HG02642 (cell line): ENCODE measurements at regions not wholly inside any gene's neighbourhood (a gene's known extent, or its start where the extent isn't known, plus 50 kb on each side); places are given as distances from the start of the nearest gene placed in this dataset.
A peak's percentile ranks its signal among the peaks of the same experiment; 100 is the strongest.

Source experiments
- ATAC-seq: cut with Tn5 transposase; IDR thresholded peaks from one replicate; pipeline ENCODE4 v1.9.1; 2021; ENCODE audit warnings: mild to moderate bottlenecking; ENCODE audit not compliant: unreplicated experiment, poor library complexity

- no peak for ATAC-seq
Observed at GRCh38 chr22:19620742-19621371, 93.4 kb upstream of the SEPTIN5 start.

GRCh38 chr22:19621373-19622060 lies 92.8 kb upstream of the SEPTIN5 start:
- ATAC-seq: no peak

GRCh38 chr22:19622061-19622441 lies 92.3 kb upstream of the SEPTIN5 start:
- peak; percentile 46 for ATAC-seq

- no peak for ATAC-seq
Observed at GRCh38 chr22:19625331-19626041, 88.8 kb upstream of the SEPTIN5 start.

GRCh38 chr22:19626042-19626587 lies 88.2 kb upstream of the SEPTIN5 start:
- ATAC-seq: no peak

- no peak for ATAC-seq
Observed at GRCh38 chr22:19626666-19627065, 87.6 kb upstream of the SEPTIN5 start.

GRCh38 chr22:19628038-19628776 lies 86.1 kb upstream of the SEPTIN5 start:
- ATAC-seq: no peak

DNA sequence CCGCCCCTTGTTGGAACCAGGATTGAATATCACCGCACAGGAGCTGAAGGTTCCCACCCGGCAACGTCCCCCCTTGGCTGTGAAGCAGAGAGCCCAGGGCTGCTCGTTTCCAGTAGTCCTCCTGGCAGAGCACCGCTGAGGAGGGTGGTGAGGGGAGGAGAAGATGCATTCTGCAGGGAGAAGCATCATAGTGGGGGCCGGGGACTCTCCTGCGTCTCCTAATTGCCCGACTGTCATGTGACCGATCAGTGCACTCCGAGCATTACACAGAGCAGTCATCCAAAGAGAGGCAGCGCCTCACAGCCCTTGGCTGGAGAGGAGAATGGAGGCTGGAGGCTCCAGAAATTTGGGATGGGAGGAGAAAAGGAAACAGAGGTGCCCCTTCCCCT lies 85.0 kb upstream of the SEPTIN5 start:
- no peak for ATAC-seq

DNA sequence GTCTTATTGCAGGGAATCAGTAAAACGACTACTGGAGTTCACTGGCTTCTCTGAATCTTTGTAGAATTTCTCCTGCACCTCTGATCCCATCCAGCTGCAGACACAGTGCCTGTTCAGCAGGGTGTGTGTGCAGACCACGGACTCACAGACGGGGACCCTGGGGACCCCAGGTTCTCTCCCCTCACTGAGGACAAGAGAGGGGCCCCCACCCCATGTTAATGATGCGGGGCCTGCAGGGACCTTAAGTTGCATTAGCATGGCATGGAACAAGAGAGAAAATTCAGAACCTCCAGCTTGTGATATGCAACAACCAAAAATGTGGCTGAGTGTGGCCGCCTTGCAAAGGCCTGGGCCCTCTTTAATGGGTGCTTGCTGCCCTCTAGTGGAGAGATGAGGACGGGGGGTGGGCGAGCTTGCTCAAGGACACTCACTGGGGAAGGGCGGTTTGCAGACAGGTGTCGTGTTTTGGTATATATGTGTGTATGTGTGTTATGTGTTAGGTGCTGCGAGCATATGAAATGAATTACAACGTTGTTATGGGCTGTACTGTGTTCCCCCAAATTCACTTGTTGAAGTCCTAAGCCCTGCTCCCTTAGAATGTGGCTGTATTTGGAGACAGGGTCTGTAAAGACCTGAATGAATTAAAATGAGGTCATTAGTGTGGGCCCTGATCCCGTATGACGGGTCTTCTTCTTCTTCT lies 84.4 kb upstream of the SEPTIN5 start:
- ATAC-seq: no peak

DNA sequence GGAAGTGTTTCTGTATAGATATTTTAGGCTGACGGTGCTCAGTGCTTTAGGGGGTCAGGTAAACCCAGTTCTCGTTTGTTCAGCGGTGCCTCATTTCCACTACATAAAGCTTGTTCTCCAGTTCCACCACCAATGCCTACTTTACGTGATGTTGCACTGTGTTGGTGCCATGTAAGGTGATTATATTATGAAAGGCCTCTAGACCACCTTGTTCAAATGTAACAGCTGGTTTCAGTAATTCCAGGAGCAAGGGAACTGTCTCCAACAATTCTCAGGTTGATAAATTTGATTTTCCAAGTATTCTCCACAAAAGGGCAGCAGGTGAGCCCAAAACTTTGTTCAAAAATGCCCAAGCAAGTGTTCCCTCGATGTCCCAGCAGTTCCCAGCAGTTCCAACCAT lies 83.7 kb upstream of the SEPTIN5 start:
- no peak for ATAC-seq

DNA sequence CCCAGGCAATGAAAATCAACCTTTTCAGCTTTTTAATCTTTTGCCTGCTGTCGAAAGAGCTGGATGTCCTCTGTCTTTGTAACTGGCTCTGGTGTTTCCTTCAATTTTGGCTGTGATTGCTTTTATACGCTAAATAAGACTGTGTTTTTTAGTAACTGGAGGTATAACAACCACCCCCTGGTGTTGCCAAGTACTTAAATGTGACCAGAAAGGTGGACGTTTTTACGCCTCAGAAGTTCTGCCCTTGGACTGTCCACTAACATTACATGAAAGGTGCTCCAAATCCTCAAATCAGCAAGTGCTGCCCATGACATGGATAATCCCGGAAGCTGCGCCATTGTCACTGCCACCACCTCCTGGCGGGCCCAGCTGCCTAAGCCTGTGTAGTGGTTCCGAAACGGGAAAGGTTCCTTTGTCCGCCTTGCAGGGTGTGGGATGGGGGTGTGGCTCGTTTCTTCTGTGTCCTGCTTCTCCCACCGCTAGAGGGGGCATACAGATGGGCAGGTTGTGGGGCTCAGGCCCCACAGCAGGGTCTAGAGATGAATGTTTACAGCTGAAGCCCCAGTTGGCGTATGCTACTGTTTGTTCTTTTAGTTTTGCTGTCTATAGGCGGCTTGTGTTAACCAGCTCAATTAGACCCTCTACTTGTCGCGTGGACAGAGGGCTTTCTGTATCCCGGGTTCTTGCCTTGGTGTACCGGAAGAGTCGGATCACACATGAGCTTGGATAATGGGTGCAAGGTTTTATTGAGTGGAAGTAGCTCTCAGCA lies 82.2 kb upstream of the SEPTIN5 start:
- ATAC-seq: no peak

DNA sequence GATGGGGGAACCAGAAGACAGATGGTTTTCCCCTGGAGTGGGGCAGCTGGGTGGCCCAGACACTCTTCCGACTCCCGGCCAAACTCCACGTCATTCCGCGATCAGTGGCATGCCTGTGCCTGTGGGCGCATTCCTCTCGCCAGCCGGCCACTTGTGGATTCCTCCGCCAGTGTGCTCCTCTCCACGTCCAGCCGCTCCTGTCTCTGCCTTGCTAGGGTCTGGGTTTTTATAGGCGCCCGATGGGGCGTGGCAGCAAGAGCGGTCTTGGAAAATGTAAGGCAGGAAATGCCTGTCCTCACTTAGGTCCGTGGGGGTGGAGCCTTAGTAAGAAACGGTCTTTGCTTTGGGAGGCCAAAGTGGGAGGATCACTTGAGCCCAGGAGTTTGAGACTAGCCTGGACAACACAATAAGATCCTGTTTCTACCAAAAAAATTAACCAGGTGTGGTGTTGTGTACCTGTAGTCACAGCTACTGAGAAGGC lies 81.6 kb upstream of the SEPTIN5 start:
- ATAC-seq: no peak

- no peak for ATAC-seq
Observed at GRCh38 chr22:19634226-19634975, 79.9 kb upstream of the SEPTIN5 start.

GRCh38 chr22:19635644-19636043 lies 78.7 kb upstream of the SEPTIN5 start:
- ATAC-seq: no peak

- ATAC-seq: no peak
Observed at GRCh38 chr22:19636696-19637407, 77.5 kb upstream of the SEPTIN5 start.

DNA sequence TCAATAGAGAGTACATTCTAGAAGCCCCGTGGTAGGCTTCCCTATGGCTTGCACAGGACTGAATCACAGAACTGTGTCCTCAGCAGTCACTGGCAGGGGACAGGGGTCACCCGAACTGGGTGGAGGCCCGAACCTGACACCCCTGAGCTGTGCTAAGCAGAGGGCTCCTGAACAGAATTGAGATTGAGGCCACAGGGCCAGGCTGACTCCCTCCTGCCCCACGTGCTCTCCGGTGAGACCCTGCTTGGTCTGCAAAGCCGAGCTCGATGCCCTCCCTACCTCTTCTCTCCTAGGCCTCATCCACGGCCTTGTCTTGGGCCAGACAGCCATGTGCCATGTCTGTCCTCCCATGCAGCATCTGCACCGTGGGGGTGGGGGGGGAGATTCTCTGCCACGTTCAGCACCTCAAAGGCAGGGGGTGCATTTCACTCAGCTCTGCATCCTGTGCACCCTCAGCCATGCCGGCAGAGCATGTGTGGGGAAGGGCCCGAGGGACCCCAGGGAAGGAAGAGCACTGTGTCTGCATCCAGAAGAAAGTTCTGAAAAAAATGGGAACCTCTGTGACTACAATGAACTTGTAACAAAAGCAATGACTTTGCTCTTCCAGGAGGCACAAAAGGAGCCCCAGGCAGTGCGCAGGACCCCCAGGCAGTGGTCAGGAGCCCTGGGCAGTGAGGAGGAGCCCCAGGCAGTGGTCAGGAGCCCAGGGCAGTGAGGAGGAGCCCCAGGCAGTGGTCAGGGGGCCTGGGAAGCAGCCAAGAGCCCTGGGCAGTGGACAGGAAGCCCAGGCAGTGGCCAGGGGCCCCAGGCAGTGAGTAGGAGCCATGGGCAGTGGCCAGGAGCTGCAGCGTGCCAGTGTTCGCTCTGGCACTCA lies 76.7 kb upstream of the SEPTIN5 start:
- ATAC-seq: no peak
